ENCODE measurements at regions not wholly inside any gene's neighbourhood (a gene's known extent, or its start where the extent isn't known, plus 50 kb on each side); places are given as distances from the start of the nearest gene placed in this dataset.

- TF ChIP-seq EP300 (IDR thresholded peaks at IDR 0.05; ENCODE audit: borderline replicate concordance in 1 of 2, control insufficient read depth in 1 of 2, low read depth in 2 of 2, low read length in 2 of 2) (peak; percentile 35 to 90; a peak in 3 of 4 replicates), NFIC (IDR thresholded peaks at IDR 0.05; ENCODE audit: low read depth, low read length) (no peak), IKZF2 (IDR thresholded peaks at IDR 0.05) (peak; percentile 72 to 76; a peak in 2 of 4 replicates), DPF2 (IDR thresholded peaks at IDR 0.05) (peak; percentile 95), MEF2B (IDR thresholded peaks at IDR 0.05; ENCODE audit: partially characterized antibody, poor library complexity, severe bottlenecking) (peak; percentile 84), CHD2 (IDR thresholded peaks at IDR 0.05; ENCODE audit: borderline replicate concordance, low read depth, low read length) (0 out of 2 replicates have a peak, but pooled peaks have one; percentile 33), REST (IDR thresholded peaks at IDR 0.05; ENCODE audit: low read depth, low read length) (no peak), ZSCAN29 (IDR thresholded peaks at IDR 0.05) (no peak), IRF4 (IDR thresholded peaks at IDR 0.05; ENCODE audit: low read depth, low read length) (no peak), SREBF2 (IDR thresholded peaks at IDR 0.05; ENCODE audit: low read length) (no peak), RELB (IDR thresholded peaks at IDR 0.05; ENCODE audit: low read depth) (peak; percentile 63; the same call in 1 of the 2 replicates), HDAC6 (IDR thresholded peaks at IDR 0.05; ENCODE audit: unreplicated experiment) (no peak), PAX5 (IDR thresholded peaks at IDR 0.05; ENCODE audit: borderline replicate concordance, low read depth, low read length) (no peak), NR2C1 (IDR thresholded peaks at IDR 0.05) (no peak), SUPT20H (IDR thresholded peaks at IDR 0.05; ENCODE audit: borderline replicate concordance, control insufficient read depth, low read depth, low read length) (no peak)
- TF ChIP-seq, protein P1, sequence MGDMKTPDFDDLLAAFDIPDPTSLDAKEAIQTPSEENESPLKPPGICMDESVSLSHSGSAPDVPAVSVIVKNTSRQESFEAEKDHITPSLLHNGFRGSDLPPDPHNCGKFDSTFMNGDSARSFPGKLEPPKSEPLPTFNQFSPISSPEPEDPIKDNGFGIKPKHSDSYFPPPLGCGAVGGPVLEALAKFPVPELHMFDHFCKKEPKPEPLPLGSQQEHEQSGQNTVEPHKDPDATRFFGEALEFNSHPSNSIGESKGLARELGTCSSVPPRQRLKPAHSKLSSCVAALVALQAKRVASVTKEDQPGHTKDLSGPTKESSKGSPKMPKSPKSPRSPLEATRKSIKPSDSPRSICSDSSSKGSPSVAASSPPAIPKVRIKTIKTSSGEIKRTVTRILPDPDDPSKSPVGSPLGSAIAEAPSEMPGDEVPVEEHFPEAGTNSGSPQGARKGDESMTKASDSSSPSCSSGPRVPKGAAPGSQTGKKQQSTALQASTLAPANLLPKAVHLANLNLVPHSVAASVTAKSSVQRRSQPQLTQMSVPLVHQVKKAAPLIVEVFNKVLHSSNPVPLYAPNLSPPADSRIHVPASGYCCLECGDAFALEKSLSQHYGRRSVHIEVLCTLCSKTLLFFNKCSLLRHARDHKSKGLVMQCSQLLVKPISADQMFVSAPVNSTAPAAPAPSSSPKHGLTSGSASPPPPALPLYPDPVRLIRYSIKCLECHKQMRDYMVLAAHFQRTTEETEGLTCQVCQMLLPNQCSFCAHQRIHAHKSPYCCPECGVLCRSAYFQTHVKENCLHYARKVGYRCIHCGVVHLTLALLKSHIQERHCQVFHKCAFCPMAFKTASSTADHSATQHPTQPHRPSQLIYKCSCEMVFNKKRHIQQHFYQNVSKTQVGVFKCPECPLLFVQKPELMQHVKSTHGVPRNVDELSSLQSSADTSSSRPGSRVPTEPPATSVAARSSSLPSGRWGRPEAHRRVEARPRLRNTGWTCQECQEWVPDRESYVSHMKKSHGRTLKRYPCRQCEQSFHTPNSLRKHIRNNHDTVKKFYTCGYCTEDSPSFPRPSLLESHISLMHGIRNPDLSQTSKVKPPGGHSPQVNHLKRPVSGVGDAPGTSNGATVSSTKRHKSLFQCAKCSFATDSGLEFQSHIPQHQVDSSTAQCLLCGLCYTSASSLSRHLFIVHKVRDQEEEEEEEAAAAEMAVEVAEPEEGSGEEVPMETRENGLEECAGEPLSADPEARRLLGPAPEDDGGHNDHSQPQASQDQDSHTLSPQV (IDR thresholded peaks at IDR 0.05): no peak
Observed at GRCh38 chr6:103079867-103080266, 1686.4 kb downstream of the GRIK2 start (continued).
